ENCODE measurements at regions not wholly inside any gene's neighbourhood (a gene's known extent, or its start where the extent isn't known, plus 50 kb on each side); places are given as distances from the start of the nearest gene placed in this dataset.
"Not testable (repeated sequence)": the region's sequence is repeated elsewhere in the genome, so short reads cannot be mapped to it uniquely, and the experiment has no call there.

DNA sequence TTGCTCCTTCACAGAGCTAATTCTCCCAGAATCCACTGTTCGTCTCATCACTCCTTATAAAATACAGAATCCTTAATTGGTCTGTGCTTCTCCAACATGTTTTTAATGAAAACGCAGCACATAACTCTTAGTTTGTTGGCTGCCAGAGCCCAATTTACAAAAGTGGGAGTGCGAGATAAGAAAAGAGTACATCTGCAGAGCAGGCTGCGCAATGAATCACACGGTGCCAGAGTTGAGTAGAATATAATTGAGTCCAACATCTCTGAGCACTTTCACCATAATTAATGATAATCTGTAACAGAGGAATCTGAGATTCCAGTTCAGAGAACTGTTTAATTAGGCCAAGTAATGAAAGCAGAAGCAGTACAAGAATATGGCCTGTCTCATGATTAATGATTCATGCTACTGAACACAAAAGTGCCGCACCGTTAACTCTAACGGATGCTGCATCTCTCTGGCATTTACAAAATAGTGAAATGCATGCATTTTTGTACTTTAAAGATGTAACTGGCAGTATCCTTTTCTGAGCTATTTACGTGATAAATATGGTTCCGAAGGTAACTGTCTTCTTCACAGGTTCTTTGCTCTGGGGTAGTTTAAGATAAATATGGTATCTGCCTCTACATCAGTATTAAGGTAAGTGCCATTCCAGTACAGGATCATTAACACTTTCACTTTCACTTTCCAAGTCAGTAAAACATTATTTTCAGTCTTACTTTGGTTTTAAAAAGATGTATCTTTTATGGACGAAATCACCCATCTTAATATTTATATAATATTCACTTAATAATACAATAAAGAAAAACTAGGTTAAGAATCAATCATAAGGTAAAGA, 785.6 kb downstream of the NR4A2 start:
- Histone ChIP-seq H3K36me3 (ENCODE audit: low read depth, low read length) (no peaks in the 10 kb centered on the region), H3K27ac (ENCODE audit: low read length) (no peak overlapping the region), H3K4me3 (ENCODE audit: low read length) (peak overlapping the region; percentile 35; the same call in 1 of the 2 replicates), H3K9me2 (replicated peaks; ENCODE audit: low read length) (no peaks in the 10 kb centered on the region), H3K79me2 (ENCODE audit: low read length) (no peaks in the 10 kb centered on the region), H3K27me3 (ENCODE audit: low read length) (no peaks in the 10 kb centered on the region), H3K9me3 (ENCODE audit: low read length) (no peaks in the 10 kb centered on the region), H3K4me2 (ENCODE audit: low read length) (peak overlapping the region; percentile 54), H3F3A (ENCODE audit: low read length, unreplicated experiment) (no peaks in the 10 kb centered on the region), H3K4me1 (ENCODE audit: insufficient read depth, low read length) (no peaks in the 10 kb centered on the region), H4K20me1 (ENCODE audit: low read length) (no peaks in the 10 kb centered on the region), H2AFZ (ENCODE audit: low read length) (peak overlapping the region; percentile 50; the same call in 1 of the 2 replicates), H3K9ac (ENCODE audit: low read length) (no peak overlapping the region)
- BruUV-seq (replicated peaks), result no TSS peak
- ATAC-seq, result no peak
- TF ChIP-seq CTCF (conservative IDR thresholded peaks at IDR 0.05; ENCODE audit: low read depth, low read length) (no peak), EZH2phosphoT487 (IDR thresholded peaks at IDR 0.05; ENCODE audit: borderline replicate concordance, low read length) (no peak), EZH2 (IDR thresholded peaks at IDR 0.05; ENCODE audit: low read length, unreplicated experiment) (no peak)
- no peak for DNase-seq
- intact Hi-C loops (cut with micrococcal nuclease), result no loop called here
- CTCF ChIA-PET, result no interaction called here
- POLR2A ChIA-PET (ENCODE audit: unreplicated experiment), result no interaction called here

- H2AFZ ChIP-seq (ENCODE audit: low read length); intact Hi-C loops (cut with micrococcal nuclease); H3K79me2 ChIP-seq (ENCODE audit: low read length); H3F3A ChIP-seq (ENCODE audit: low read length, unreplicated experiment); H3K27ac ChIP-seq (ENCODE audit: low read length); POLR2A ChIA-PET (ENCODE audit: unreplicated experiment); H4K20me1 ChIP-seq (ENCODE audit: low read length); H3K9me3 ChIP-seq (ENCODE audit: low read length); H3K4me2 ChIP-seq (ENCODE audit: low read length); H3K9ac ChIP-seq (ENCODE audit: low read length); H3K4me3 ChIP-seq (ENCODE audit: low read length); CTCF ChIA-PET; H3K4me1 ChIP-seq (ENCODE audit: insufficient read depth, low read length); ATAC-seq; H3K9me2 ChIP-seq (replicated peaks; ENCODE audit: low read length); H3K36me3 ChIP-seq (ENCODE audit: low read depth, low read length); DNase-seq; BruUV-seq (replicated peaks); H3K27me3 ChIP-seq (ENCODE audit: low read length): not testable (repeated sequence)
Measured at GRCh38 chr2:155539028-155539427, 793.5 kb downstream of the NR4A2 start.

GRCh38 chr2:155528034-155528433, 804.5 kb downstream of the NR4A2 start:
- intact Hi-C loops (cut with micrococcal nuclease), result no loop called here
- POLR2A ChIA-PET (ENCODE audit: unreplicated experiment), result no interaction called here

More at GRCh38 chr2:155528034-155528433, 804.5 kb downstream of the NR4A2 start:
- Histone ChIP-seq H3K9ac (ENCODE audit: low read length) (no peak overlapping the region), H4K20me1 (ENCODE audit: low read length) (no peaks in the 10 kb centered on the region), H3K9me2 (replicated peaks; ENCODE audit: low read length) (no peaks in the 10 kb centered on the region), H3K27me3 (ENCODE audit: low read length) (no peaks in the 10 kb centered on the region), H3K4me3 (ENCODE audit: low read length) (no peak overlapping the region), H3K79me2 (ENCODE audit: low read length) (no peaks in the 10 kb centered on the region), H3K9me3 (ENCODE audit: low read length) (no peaks in the 10 kb centered on the region), H3K4me2 (ENCODE audit: low read length) (no peak overlapping the region), H3K4me1 (ENCODE audit: insufficient read depth, low read length) (no peaks in the 10 kb centered on the region), H3K36me3 (ENCODE audit: low read depth, low read length) (no peaks in the 10 kb centered on the region), H2AFZ (ENCODE audit: low read length) (no peak overlapping the region), H3F3A (ENCODE audit: low read length, unreplicated experiment) (no peaks in the 10 kb centered on the region), H3K27ac (ENCODE audit: low read length) (no peak overlapping the region)
- DNase-seq (no peak), ATAC-seq (no peak)
- BruUV-seq (replicated peaks), result no TSS peak
- CTCF ChIA-PET, result no interaction called here
- no peak for TF ChIP-seq CTCF (conservative IDR thresholded peaks at IDR 0.05; ENCODE audit: low read depth, low read length)
- no peak for TF ChIP-seq EZH2phosphoT487 (IDR thresholded peaks at IDR 0.05; ENCODE audit: borderline replicate concordance, low read length)
- no peak for TF ChIP-seq EZH2 (IDR thresholded peaks at IDR 0.05; ENCODE audit: low read length, unreplicated experiment)
